Activated T-helper 2 cell treated with anti-CD3 and anti-CD28 coated beads, Interferon-gamma antibody, Interleukin-2, Interleukin-4, amounts not matched to agents 10 μg/mL and 5 μg/mL and 100 μg/mL, durations not matched to agents 14 hours and 24 hours and 36 hours (primary cell): ENCODE measurements at regions not wholly inside any gene's neighbourhood (a gene's known extent, or its start where the extent isn't known, plus 50 kb on each side); places are given as distances from the start of the nearest gene placed in this dataset.

Experiments
- DNase-seq: peaks from one replicate; pipeline ENCODE4 v3.0.0; 2021; ENCODE audit warnings: low spot score
- H3K27ac Mint-ChIP-seq: one replicate; pipeline ENCODE4 v1.8.0; 2021; ENCODE audit warnings: mixed read lengths
- H3K27me3 Mint-ChIP-seq: one replicate; pipeline ENCODE4 v1.8.0; 2021; ENCODE audit warnings: low read depth, mixed read lengths
- H3K36me3 Mint-ChIP-seq: one replicate; pipeline ENCODE4 v1.8.0; 2021; ENCODE audit warnings: low read depth, mixed read lengths
- H3K4me1 Mint-ChIP-seq: one replicate; pipeline ENCODE4 v1.8.0; 2021; ENCODE audit warnings: low read depth, mixed read lengths
- H3K4me3 Mint-ChIP-seq: one replicate; pipeline ENCODE4 v1.8.0; 2021; ENCODE audit warnings: low read depth, mild to moderate bottlenecking, moderate library complexity, mixed read lengths
- H3K9me3 Mint-ChIP-seq: one replicate; pipeline ENCODE4 v1.8.0; 2021; ENCODE audit warnings: mixed read lengths
- intact Hi-C: fragments of 100-400 bp; cut with micrococcal nuclease; formaldehyde crosslinking; loops from one replicate; pipeline ENCODE4 v1.15.1; 2023

DNA sequence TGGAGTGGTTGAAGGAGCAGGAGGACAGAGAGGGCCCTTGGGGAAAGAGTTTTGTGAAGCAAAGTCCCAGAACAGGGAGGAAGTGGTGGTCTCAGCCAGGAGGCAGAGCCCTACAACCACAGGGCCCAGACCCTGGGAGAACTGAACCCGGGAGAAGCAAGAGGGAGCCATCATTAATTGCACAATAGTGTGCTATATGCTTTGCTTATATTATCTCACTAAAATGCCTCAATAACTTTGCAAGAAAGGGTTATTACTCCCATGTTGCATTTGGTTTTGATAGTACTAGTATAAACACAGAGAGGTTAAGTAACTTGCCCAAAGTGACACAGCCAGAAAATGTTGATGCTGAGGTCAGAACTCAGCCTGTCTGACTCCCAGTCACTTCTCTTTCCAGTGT is 124.3 kb downstream of the FOXD2 start:
- Mint-ChIP-seq H3K4me1 (no peaks in the 10 kb centered on the region), H3K27me3 (no peaks in the 10 kb centered on the region), H3K36me3 (no peaks in the 10 kb centered on the region), H3K9me3 (no peaks in the 10 kb centered on the region), H3K27ac (no peak overlapping the region), H3K4me3 (no peak overlapping the region)
- no peak for DNase-seq
- intact Hi-C loops, result no loop called here

DNA sequence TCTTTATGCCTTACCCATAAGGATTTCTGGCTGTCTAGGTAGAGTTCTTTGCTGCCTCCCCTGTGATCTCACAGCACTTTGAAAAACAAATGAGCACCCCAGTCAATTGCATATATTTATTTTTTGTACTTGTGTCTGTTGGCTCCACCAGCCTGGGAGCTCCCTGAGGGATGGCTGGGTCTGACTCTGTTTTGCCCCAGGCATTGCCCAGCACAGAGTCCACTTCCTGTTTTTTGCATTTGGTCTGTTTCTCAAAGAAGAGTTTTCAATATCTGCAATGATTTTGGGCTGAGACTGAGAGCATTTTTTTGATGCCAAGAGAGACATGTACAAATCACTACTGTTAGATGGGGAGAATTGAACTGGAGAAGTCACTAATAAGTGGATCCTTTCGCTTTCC is 125.0 kb downstream of the FOXD2 start:
- no peak for DNase-seq
- no peaks in the 10 kb centered on the region for H3K36me3 Mint-ChIP-seq
- H3K27me3 Mint-ChIP-seq, result no peaks in the 10 kb centered on the region
- H3K4me1 Mint-ChIP-seq, result no peaks in the 10 kb centered on the region
- H3K9me3 Mint-ChIP-seq, result no peaks in the 10 kb centered on the region
- intact Hi-C loops, result no loop called here
- H3K4me3 Mint-ChIP-seq, result no peak overlapping the region
- H3K27ac Mint-ChIP-seq, result no peak overlapping the region

DNA sequence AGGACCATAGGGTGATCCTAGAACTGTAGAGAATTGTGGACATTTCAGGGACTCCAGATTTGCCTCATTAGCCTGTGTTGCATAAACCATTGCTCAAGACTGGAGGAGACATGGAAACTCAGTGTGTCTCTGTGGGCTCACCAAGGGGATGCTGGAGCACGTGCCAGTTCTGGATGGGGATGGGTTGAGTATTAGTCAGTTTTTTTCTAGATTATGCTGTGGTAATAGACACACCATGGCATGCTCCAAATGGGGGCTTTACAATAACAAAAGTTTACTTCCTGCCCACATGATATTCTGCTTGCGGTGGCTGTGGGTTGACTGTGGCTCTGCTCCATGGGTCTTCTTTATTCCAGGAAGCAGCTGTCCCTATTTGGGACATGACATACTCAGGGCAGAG is 125.4 kb downstream of the FOXD2 start:
- Mint-ChIP-seq H3K36me3 (no peaks in the 10 kb centered on the region), H3K4me1 (no peaks in the 10 kb centered on the region), H3K9me3 (no peaks in the 10 kb centered on the region), H3K27me3 (no peaks in the 10 kb centered on the region), H3K4me3 (no peak overlapping the region), H3K27ac (no peak overlapping the region)
- intact Hi-C loops, result no loop called here
- no peak for DNase-seq

DNA sequence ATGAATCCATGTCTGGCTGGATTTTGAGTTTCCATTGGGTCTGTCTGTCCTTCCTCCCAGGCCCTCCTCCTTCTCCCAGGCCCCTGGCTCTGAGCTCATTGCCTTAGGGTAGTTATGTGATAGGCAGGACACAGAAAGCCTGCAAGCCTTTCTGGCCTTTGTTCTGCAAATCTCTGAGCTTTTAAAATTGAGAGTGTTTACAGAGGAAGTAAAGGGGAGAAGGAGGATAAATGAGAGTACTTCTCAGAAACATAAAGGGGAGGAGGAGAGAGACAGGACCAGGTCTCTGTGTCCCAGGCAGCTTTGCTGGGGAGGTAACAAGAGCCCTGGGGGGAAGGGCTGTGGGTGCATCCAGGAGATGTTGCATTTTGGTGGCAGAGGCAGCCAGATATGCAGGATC is 126.7 kb downstream of the FOXD2 start:
- H3K4me1 Mint-ChIP-seq, result no peaks in the 10 kb centered on the region
- H3K27ac Mint-ChIP-seq, result no peak overlapping the region
- no peaks in the 10 kb centered on the region for H3K9me3 Mint-ChIP-seq
- no peak for DNase-seq
- intact Hi-C loops, result no loop called here
- peaks cover 5% of the 10 kb centered on the region for H3K27me3 Mint-ChIP-seq
- H3K36me3 Mint-ChIP-seq, result no peaks in the 10 kb centered on the region
- H3K4me3 Mint-ChIP-seq, result no peak overlapping the region

DNA sequence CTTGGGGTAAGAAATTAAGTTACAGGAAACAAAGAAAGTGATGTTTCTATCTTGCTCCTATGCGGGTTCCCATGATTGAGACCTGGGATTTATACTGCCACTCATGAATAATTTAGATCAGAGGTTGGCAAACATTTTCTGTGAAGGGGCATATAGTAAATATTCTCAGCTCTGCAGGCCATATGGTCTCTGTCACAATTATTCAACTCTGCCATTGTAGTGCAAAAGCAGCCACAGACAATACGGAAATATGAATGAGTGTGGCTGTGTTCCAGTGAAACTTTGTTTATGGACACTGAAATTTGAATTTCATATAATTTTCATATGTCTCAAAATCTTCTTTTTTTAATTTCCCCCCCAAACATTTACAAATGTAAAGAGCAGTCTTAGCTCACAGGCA is 127.2 kb downstream of the FOXD2 start:
- H3K4me3 Mint-ChIP-seq, result no peak overlapping the region
- intact Hi-C loops, result no loop called here
- H3K9me3 Mint-ChIP-seq, result no peaks in the 10 kb centered on the region
- H3K4me1 Mint-ChIP-seq, result no peaks in the 10 kb centered on the region
- no peak overlapping the region for H3K27ac Mint-ChIP-seq
- peaks cover 5% of the 10 kb centered on the region for H3K27me3 Mint-ChIP-seq
- DNase-seq, result no peak
- no peaks in the 10 kb centered on the region for H3K36me3 Mint-ChIP-seq

DNA sequence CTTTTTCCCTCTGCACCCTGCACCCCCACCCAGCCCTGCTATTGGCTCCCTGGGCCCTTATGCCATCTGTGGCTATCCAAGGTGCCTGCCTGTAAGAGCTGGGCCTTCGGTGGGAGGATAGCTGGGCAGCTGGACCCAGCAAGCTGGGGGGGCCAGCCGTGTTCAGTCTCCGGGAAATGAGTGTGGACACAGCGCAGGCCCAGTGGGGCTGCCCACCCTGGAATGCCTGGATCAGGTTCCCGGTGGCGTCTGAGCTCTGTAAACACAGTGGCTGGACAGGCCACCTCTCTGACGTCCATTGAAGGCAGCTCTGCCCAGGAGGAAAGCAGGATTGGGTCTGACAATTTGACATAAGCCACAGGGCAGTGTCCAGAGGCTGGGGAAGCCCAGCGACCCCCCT is 127.8 kb downstream of the FOXD2 start:
- peaks cover 8% of the 10 kb centered on the region for H3K27me3 Mint-ChIP-seq
- intact Hi-C loops, result no loop called here
- H3K36me3 Mint-ChIP-seq, result no peaks in the 10 kb centered on the region
- H3K9me3 Mint-ChIP-seq, result no peaks in the 10 kb centered on the region
- no peak for DNase-seq
- no peak overlapping the region for H3K4me3 Mint-ChIP-seq
- no peak overlapping the region for H3K27ac Mint-ChIP-seq
- no peaks in the 10 kb centered on the region for H3K4me1 Mint-ChIP-seq

DNA sequence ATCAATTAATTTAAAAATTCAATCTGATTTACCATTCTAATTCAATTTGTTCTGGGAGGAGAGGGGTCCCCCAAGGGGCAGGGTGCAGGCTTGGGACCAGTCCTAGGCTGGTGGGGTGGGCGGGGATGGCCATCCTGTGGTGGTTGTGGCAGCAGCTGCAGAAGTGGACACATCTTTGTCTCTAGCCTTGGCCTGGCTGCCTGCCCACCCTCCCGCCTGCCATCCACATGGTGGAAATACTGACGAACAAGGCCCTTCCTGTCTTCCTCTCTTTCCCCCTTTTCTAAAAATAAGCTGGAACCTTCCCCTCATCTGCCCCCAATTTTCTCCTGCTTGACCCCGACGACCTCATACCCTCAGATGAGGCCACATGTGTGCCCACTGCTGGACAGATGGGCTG is 130.9 kb downstream of the FOXD2 start:
- intact Hi-C loops, result no loop called here
- peaks cover 9% of the 10 kb centered on the region for H3K27me3 Mint-ChIP-seq
- H3K27ac Mint-ChIP-seq, result no peak overlapping the region
- H3K36me3 Mint-ChIP-seq, result no peaks in the 10 kb centered on the region
- no peak overlapping the region for H3K4me3 Mint-ChIP-seq
- H3K4me1 Mint-ChIP-seq, result no peaks in the 10 kb centered on the region
- DNase-seq, result no peak
- no peaks in the 10 kb centered on the region for H3K9me3 Mint-ChIP-seq

DNA sequence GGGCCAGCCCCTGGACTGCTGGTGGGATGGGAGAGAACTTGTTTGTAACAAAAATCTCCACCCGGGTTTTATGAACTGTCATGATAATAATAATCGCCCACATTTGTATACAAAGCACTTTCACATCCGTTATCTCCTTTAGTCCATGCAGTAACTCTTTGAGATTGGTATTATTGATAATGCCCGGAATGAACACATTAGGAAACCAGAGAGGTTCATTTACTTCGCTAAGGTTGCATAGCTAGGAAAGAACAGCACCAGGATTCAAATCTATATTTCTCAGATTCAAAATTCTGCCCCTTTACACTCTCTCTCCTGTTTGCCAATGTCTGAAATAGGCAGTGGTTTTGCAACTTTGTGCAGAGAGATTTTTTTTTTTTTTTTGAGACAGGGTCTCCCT is 131.4 kb downstream of the FOXD2 start:
- intact Hi-C loops, result no loop called here
- Mint-ChIP-seq H3K27ac (no peak overlapping the region), H3K27me3 (peaks cover 9% of the 10 kb centered on the region), H3K9me3 (no peaks in the 10 kb centered on the region), H3K4me3 (no peak overlapping the region), H3K36me3 (no peaks in the 10 kb centered on the region), H3K4me1 (no peaks in the 10 kb centered on the region)
- no peak for DNase-seq

DNA sequence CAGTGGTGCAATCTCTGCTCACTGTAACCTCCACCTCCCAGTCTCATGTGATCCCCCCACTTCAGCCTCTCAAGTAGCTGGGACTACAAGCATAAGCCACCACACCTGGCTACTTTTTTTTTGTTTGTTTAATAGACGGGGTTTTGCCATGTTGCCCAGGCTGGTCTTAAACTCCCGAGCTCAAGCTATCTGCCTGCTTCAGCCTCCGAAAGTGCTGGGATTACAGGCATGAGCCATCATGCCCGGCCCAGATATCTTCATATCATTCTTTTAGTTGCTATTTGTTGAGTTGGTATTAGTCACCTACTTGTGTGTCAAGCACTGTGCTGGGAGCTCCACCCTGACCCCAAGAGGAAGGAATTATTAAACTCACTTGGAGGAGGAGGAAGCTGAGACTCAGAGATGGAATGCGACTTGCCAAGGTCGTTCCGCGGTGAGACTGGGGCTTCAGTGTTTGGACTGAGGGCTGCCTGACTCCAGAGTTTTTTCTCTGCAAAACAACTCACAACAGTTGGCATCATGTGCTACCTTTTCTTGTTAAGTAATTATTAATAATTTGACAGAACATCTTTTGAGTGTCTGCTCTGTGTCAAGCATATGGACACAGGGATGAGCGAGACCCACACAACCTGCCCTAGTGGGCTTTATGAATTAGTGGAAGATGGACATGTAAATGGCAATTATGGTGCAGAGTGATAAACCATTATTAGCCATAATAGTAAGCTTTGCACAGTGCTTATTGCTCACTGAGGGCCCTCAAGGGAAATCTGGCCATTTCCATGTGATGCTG is 132.0 kb downstream of the FOXD2 start:
- Mint-ChIP-seq H3K4me3 (no peak overlapping the region), H3K36me3 (no peaks in the 10 kb centered on the region), H3K27ac (no peak overlapping the region), H3K9me3 (no peaks in the 10 kb centered on the region), H3K27me3 (peaks cover 9% of the 10 kb centered on the region), H3K4me1 (no peaks in the 10 kb centered on the region)
- intact Hi-C loops, result no loop called here
- no peak for DNase-seq

DNA sequence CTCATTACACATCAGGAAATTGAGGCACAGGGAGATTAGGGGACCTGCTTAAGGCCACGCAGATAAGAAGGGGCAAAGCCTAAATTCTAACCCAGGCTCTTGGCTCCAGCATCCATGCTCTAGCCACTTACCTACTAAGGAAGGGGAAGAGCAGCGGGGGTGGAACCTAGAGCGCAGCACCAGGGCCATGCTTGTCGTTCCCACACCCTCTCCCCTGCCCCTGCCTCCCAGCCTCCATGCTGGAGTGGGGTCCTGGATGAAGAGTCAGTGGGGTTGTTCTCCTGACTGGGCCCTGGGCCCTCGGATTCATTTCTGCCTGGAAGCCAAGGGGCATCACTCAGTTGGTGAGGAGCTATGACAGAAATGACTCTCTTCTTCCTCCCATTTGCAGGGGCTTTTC is 133.3 kb downstream of the FOXD2 start:
- no peak for DNase-seq
- intact Hi-C loops, result no loop called here
- Mint-ChIP-seq H3K36me3 (no peaks in the 10 kb centered on the region), H3K27ac (no peak overlapping the region), H3K4me3 (no peak overlapping the region), H3K9me3 (no peaks in the 10 kb centered on the region), H3K4me1 (no peaks in the 10 kb centered on the region), H3K27me3 (peaks cover 9% of the 10 kb centered on the region)

DNA sequence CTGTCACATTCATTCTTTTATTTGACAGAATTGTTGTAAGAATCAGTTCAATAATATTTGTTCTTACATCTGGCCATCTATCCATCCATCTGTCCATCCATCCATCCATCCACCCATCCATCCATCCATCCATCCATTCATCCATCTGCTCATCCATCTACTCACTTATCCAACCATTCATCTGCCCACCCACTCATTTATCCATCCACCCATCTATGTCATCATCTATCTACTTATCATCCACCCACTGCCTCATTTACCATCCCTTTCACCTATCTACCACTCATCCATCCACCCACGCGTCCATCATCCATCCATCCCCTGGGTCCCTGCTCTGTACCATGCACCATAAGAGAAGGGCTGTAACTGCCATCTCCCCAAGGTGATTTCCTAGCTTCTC is 134.1 kb downstream of the FOXD2 start:
- no peak overlapping the region for H3K4me3 Mint-ChIP-seq
- H3K27me3 Mint-ChIP-seq, result peaks cover 9% of the 10 kb centered on the region
- no peak overlapping the region for H3K27ac Mint-ChIP-seq
- H3K9me3 Mint-ChIP-seq, result no peaks in the 10 kb centered on the region
- H3K36me3 Mint-ChIP-seq, result no peaks in the 10 kb centered on the region
- DNase-seq, result no peak
- H3K4me1 Mint-ChIP-seq, result no peaks in the 10 kb centered on the region
- intact Hi-C loops, result no loop called here

DNA sequence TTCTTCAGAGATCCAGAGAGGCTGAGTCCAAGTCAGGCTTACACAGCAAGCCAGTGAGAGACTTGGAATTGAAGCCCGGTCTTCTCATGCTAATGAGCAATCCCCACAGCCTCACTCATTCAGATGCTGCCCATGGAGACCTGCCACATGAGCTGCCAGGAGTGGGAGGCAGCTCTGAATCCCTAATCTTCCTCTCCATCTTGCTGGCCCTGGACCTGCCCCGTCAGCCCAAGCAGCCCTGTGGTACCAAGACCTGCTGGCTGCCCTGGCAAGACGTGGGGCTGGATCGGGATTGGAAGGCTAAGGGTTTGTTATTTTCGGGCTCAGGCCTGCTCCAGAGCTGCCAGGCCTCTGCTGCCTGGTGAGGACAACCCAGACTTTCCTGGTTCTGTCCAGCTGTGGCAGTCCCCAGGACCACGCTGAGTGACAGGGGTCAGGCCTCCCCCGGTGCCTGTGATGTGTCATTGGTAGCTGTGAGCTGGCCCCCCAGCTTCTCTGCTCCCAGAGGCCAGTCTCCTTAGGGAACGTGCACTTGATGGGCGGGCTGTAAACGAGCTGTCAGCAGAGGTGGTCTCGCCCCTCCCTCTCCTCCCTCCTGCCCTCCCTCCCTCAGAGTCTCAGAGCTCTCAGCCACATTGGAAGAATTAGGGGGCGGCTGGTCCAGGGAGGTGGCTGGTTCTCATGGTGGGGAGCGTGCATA is 135.0 kb downstream of the FOXD2 start:
- no peak overlapping the region for H3K4me3 Mint-ChIP-seq
- no peak for DNase-seq
- no peaks in the 10 kb centered on the region for H3K36me3 Mint-ChIP-seq
- no peak overlapping the region for H3K27ac Mint-ChIP-seq
- intact Hi-C loops, result no loop called here
- H3K4me1 Mint-ChIP-seq, result no peaks in the 10 kb centered on the region
- H3K27me3 Mint-ChIP-seq, result peaks cover 9% of the 10 kb centered on the region
- H3K9me3 Mint-ChIP-seq, result no peaks in the 10 kb centered on the region

DNA sequence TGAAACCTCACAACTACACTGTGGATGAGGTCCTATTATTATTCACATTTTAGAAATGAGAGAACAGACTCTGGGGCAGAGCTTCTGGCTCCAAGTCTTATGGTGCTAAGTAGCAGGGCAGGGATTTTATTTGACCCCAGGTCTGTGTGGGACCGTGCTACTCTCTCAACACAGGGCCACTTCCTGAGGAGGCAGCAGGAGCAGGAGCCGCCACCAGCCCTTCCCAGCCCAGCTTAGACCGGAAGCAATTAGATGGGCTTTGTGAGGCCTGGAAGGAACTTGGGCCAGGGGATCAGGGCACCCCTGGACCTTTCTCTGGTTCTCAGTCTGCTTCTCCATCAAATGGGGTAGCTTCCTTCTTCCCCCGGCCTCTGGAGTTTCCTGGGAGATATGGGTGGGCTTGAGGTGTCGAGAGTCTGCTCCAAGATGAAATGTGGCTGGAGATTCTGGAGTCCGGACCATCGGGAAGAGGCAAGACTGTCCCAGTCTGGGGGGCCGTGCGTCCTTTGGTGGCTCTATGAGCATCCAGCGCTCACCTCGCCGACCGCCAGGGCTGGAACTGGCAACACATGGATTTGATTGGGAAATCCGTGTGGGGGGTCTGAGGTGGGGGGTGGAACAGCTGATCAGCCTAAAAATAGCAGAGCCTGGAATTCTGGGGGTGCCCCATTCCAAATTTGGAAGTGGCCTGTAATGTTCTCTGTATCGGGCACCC is 136.8 kb downstream of the FOXD2 start:
- Mint-ChIP-seq H3K9me3 (no peaks in the 10 kb centered on the region), H3K36me3 (no peaks in the 10 kb centered on the region), H3K27me3 (peaks cover 6% of the 10 kb centered on the region), H3K4me3 (no peak overlapping the region), H3K27ac (no peak overlapping the region), H3K4me1 (no peaks in the 10 kb centered on the region)
- intact Hi-C loops, result no loop called here
- no peak for DNase-seq
